ENCODE measurements at regions not wholly inside any gene's neighbourhood (a gene's known extent, or its start where the extent isn't known, plus 50 kb on each side); places are given as distances from the start of the nearest gene placed in this dataset.

GRCh38 chr7:25893436-25893835, 258.6 kb upstream of the NFE2L3 start:
- no peak for DNase-seq (ENCODE audit: extremely low read depth, low read depth, low spot score)

- no peak for DNase-seq (ENCODE audit: extremely low read depth, low read depth, low spot score)
Observed at GRCh38 chr7:25894002-25894901, 257.7 kb upstream of the NFE2L3 start.

GRCh38 chr7:25894902-25895791, 256.9 kb upstream of the NFE2L3 start:
- no peak for DNase-seq (ENCODE audit: extremely low read depth, low read depth, low spot score)

- no peak for DNase-seq (ENCODE audit: extremely low read depth, low read depth, low spot score)
Observed at GRCh38 chr7:25895792-25896171, 256.2 kb upstream of the NFE2L3 start.

- no peak for DNase-seq (ENCODE audit: extremely low read depth, low read depth, low spot score)
Observed at GRCh38 chr7:25897261-25897782, 254.7 kb upstream of the NFE2L3 start.

- no peak for DNase-seq (ENCODE audit: extremely low read depth, low read depth, low spot score)
Observed at GRCh38 chr7:25900245-25900644, 251.8 kb upstream of the NFE2L3 start.

GRCh38 chr7:25900877-25901276, 251.1 kb upstream of the NFE2L3 start:
- no peak for DNase-seq (ENCODE audit: extremely low read depth, low read depth, low spot score)

GRCh38 chr7:25901658-25902057, 250.3 kb upstream of the NFE2L3 start:
- DNase-seq (ENCODE audit: extremely low read depth, low read depth, low spot score): no peak

GRCh38 chr7:25906003-25906402, 246.0 kb upstream of the NFE2L3 start:
- no peak for DNase-seq (ENCODE audit: extremely low read depth, low read depth, low spot score)

- DNase-seq (ENCODE audit: extremely low read depth, low read depth, low spot score): no peak
Observed at GRCh38 chr7:25906760-25907159, 245.2 kb upstream of the NFE2L3 start.

- DNase-seq (ENCODE audit: extremely low read depth, low read depth, low spot score): no peak
Observed at GRCh38 chr7:25907214-25907613, 244.8 kb upstream of the NFE2L3 start.

GRCh38 chr7:25907731-25908130, 244.3 kb upstream of the NFE2L3 start:
- no peak for DNase-seq (ENCODE audit: extremely low read depth, low read depth, low spot score)

- DNase-seq (ENCODE audit: extremely low read depth, low read depth, low spot score): no peak
Observed at GRCh38 chr7:25908154-25908949, 243.6 kb upstream of the NFE2L3 start.

GRCh38 chr7:25911738-25912607, 240.0 kb upstream of the NFE2L3 start:
- DNase-seq (ENCODE audit: extremely low read depth, low read depth, low spot score): no peak

- DNase-seq (ENCODE audit: extremely low read depth, low read depth, low spot score): no peak
Observed at GRCh38 chr7:25913598-25914224, 238.3 kb upstream of the NFE2L3 start.

- no peak for DNase-seq (ENCODE audit: extremely low read depth, low read depth, low spot score)
Observed at GRCh38 chr7:25918731-25919130, 233.3 kb upstream of the NFE2L3 start.

- DNase-seq (ENCODE audit: extremely low read depth, low read depth, low spot score): no peak
Observed at GRCh38 chr7:25922296-25922695, 229.7 kb upstream of the NFE2L3 start.

- DNase-seq (ENCODE audit: extremely low read depth, low read depth, low spot score): no peak
Observed at GRCh38 chr7:25923741-25924460, 228.1 kb upstream of the NFE2L3 start.

GRCh38 chr7:25926009-25926408, 226.0 kb upstream of the NFE2L3 start:
- no peak for DNase-seq (ENCODE audit: extremely low read depth, low read depth, low spot score)
